AG20443 (cell line): ENCODE measurements at regions not wholly inside any gene's neighbourhood (a gene's known extent, or its start where the extent isn't known, plus 50 kb on each side); places are given as distances from the start of the nearest gene placed in this dataset.
A peak's percentile ranks its signal among the peaks of the same experiment; 100 is the strongest.
"Not testable (repeated sequence)": the region's sequence is repeated elsewhere in the genome, so short reads cannot be mapped to it uniquely, and the experiment has no call there.

Source experiments
- DNase-seq: peaks from one replicate; pipeline ENCODE4 v3.0.0; 2012; ENCODE audit warnings: low spot score, mixed read lengths

GRCh38 chr2:67777836-67778429 lies 284.9 kb downstream of the C1D start:
- DNase-seq, result no peak

GRCh38 chr2:67780841-67781240 lies 282.0 kb downstream of the C1D start:
- DNase-seq, result not testable (repeated sequence)

GRCh38 chr2:67782443-67782842 lies 280.4 kb downstream of the C1D start:
- peak; percentile 33 for DNase-seq

GRCh38 chr2:67783026-67783425 lies 279.8 kb downstream of the C1D start:
- DNase-seq, result no peak

- DNase-seq, result peak; percentile 40
Observed at GRCh38 chr2:67790622-67791021, 272.2 kb downstream of the C1D start.

GRCh38 chr2:67792191-67792590 lies 270.6 kb downstream of the C1D start:
- no peak for DNase-seq

GRCh38 chr2:67792681-67793091 lies 270.1 kb downstream of the C1D start:
- no peak for DNase-seq

- DNase-seq, result peak; percentile 42
Observed at GRCh38 chr2:67797801-67798540, 264.8 kb downstream of the C1D start.

GRCh38 chr2:67798541-67799160 lies 264.2 kb downstream of the C1D start:
- DNase-seq, result no peak

- DNase-seq, result no peak
Observed at GRCh38 chr2:67799886-67800285, 262.9 kb downstream of the C1D start.

GRCh38 chr2:67802291-67802690 lies 260.5 kb downstream of the C1D start:
- DNase-seq, result no peak

GRCh38 chr2:67802824-67803223 lies 260.0 kb downstream of the C1D start:
- no peak for DNase-seq

- no peak for DNase-seq
Observed at GRCh38 chr2:67806816-67807215, 256.0 kb downstream of the C1D start.

- no peak for DNase-seq
Observed at GRCh38 chr2:67808112-67808511, 254.7 kb downstream of the C1D start.

- no peak for DNase-seq
Observed at GRCh38 chr2:67812682-67813081, 250.1 kb downstream of the C1D start.

GRCh38 chr2:67823726-67824125 lies 239.1 kb downstream of the C1D start:
- no peak for DNase-seq

- no peak for DNase-seq
Observed at GRCh38 chr2:67824186-67824585, 238.6 kb downstream of the C1D start.

- peak; percentile 22 for DNase-seq
Observed at GRCh38 chr2:67825476-67825875, 237.3 kb downstream of the C1D start.

- no peak for DNase-seq
Observed at GRCh38 chr2:67828066-67828465, 234.7 kb downstream of the C1D start.

GRCh38 chr2:67829470-67829869 lies 233.3 kb downstream of the C1D start:
- DNase-seq, result no peak

GRCh38 chr2:67833632-67834031 lies 229.2 kb downstream of the C1D start:
- no peak for DNase-seq

- no peak for DNase-seq
Observed at GRCh38 chr2:67834482-67834881, 228.3 kb downstream of the C1D start.

- no peak for DNase-seq
Observed at GRCh38 chr2:67835266-67835665, 227.5 kb downstream of the C1D start.
